Neural crest cell (in vitro differentiated cells): ENCODE measurements at regions not wholly inside any gene's neighbourhood (a gene's known extent, or its start where the extent isn't known, plus 50 kb on each side); places are given as distances from the start of the nearest gene placed in this dataset.

ENCODE experiments used
- DNase-seq: peaks from one replicate; pipeline ENCODE4 v3.0.0; 2021; ENCODE audit warnings: low read depth, mixed read lengths, low spot score
- H3K27ac Mint-ChIP-seq: one replicate; pipeline ENCODE4 v1.8.0; 2021; ENCODE audit warnings: mild to moderate bottlenecking, mixed read lengths; ENCODE audit not compliant: unreplicated experiment
- H3K27me3 Mint-ChIP-seq: 2 replicates; pipeline ENCODE4 v1.8.0; 2021; ENCODE audit warnings: low read depth, mild to moderate bottlenecking, mixed read lengths
- H3K36me3 Mint-ChIP-seq: 2 replicates; pipeline ENCODE4 v1.8.0; 2021; ENCODE audit warnings: low read depth, mild to moderate bottlenecking, mixed read lengths
- H3K4me1 Mint-ChIP-seq: 2 replicates; pipeline ENCODE4 v1.8.0; 2021; ENCODE audit warnings: mixed read lengths
- H3K4me3 Mint-ChIP-seq: one replicate; pipeline ENCODE4 v1.8.0; 2021; ENCODE audit warnings: mild to moderate bottlenecking, mixed read lengths
- H3K9me3 Mint-ChIP-seq: 2 replicates; pipeline ENCODE4 v1.8.0; 2021; ENCODE audit warnings: mixed read lengths
- TF ChIP-seq, protein P1 (sequence below): fragments of 200-600 bp; sonication (generic); conservative IDR thresholded peaks from 2 replicates; pipeline ENCODE4 v1.5.0; 2021; ENCODE audit warnings: antibody characterized with exemption, mild to moderate bottlenecking

- Mint-ChIP-seq H3K27ac (no peak overlapping the region), H3K4me3 (no peak overlapping the region), H3K9me3 (peaks cover 5% of the 10 kb centered on the region), H3K27me3 (no peaks in the 10 kb centered on the region), H3K36me3 (no peaks in the 10 kb centered on the region), H3K4me1 (no peaks in the 10 kb centered on the region)
- DNase-seq, result no peak
- TF ChIP-seq, protein P1, sequence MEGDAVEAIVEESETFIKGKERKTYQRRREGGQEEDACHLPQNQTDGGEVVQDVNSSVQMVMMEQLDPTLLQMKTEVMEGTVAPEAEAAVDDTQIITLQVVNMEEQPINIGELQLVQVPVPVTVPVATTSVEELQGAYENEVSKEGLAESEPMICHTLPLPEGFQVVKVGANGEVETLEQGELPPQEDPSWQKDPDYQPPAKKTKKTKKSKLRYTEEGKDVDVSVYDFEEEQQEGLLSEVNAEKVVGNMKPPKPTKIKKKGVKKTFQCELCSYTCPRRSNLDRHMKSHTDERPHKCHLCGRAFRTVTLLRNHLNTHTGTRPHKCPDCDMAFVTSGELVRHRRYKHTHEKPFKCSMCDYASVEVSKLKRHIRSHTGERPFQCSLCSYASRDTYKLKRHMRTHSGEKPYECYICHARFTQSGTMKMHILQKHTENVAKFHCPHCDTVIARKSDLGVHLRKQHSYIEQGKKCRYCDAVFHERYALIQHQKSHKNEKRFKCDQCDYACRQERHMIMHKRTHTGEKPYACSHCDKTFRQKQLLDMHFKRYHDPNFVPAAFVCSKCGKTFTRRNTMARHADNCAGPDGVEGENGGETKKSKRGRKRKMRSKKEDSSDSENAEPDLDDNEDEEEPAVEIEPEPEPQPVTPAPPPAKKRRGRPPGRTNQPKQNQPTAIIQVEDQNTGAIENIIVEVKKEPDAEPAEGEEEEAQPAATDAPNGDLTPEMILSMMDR, result no peak
Measured at GRCh38 chr21:22476726-22477646, 1478.8 kb downstream of the NCAM2 start.

DNA sequence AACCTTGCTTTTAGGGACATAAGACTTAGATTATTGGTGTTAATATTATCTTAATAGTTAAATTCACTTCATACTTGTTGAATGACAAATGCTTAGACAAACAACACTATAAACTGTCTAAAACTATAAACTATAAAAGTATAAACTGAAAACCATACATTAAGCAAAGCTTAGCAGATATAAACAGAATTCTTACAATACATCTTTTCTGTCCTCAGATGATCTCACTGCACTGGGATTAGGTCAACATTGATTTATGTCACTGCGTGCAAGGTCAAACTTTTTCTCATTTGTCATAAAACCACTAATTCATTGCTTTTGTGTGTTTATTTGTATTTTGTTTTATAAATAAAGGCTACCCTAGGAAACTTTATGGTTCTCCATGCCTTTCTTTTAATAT lies 1491.8 kb downstream of the NCAM2 start:
- Mint-ChIP-seq H3K4me3 (no peak overlapping the region), H3K27ac (no peak overlapping the region), H3K4me1 (no peaks in the 10 kb centered on the region), H3K9me3 (no peaks in the 10 kb centered on the region), H3K36me3 (no peaks in the 10 kb centered on the region), H3K27me3 (no peaks in the 10 kb centered on the region)
- no peak for DNase-seq
- TF ChIP-seq, protein P1, result no peak

DNA sequence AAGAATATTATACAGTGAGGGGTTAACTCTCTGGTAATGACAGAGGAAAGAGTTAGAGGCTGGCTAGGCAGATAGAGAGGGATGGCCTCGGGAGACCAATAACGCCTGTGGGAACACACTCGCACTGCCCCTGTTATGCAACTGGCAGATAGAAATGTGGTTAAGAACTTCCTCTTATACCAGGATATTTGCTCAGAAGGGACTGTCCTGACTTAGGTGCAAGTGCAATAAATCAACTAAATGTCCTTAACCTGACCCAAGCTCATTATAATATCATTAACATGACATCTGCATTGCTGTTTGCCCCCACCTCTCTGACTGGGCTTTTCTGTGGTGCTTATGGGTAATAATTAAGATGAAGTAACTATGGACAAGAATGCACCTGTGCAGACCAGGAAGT lies 1518.0 kb downstream of the NCAM2 start:
- Mint-ChIP-seq H3K4me3 (no peak overlapping the region), H3K27me3 (no peaks in the 10 kb centered on the region), H3K27ac (no peak overlapping the region), H3K4me1 (no peaks in the 10 kb centered on the region), H3K36me3 (no peaks in the 10 kb centered on the region), H3K9me3 (no peaks in the 10 kb centered on the region)
- DNase-seq, result no peak
- TF ChIP-seq, protein P1, result no peak

GRCh38 chr21:22535630-22536029 lies 1537.4 kb downstream of the NCAM2 start:
- no peak for DNase-seq
- Mint-ChIP-seq H3K27me3 (no peaks in the 10 kb centered on the region), H3K4me1 (no peaks in the 10 kb centered on the region), H3K36me3 (peaks cover 10% of the 10 kb centered on the region), H3K9me3 (peaks cover 26% of the 10 kb centered on the region), H3K27ac (no peak overlapping the region), H3K4me3 (no peak overlapping the region)
- TF ChIP-seq, protein P1, result no peak

DNA sequence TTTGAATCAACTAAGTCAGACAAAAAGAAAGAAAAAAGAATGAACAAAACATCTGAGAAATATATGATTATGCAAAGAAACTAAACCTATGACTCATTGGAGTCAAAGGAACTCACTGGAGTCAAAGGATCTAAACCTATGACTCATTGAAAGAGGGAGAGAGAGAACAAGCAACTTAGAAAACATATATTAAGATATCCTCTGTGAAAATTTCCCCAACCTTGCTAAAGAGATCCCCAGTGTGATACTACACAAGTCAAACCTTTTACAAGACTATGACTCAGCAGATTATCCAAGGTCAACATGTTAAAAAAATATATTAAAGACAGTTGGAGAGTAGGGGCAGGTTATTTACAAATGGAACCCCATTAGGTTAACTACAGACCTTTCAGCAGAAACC lies 1538.3 kb downstream of the NCAM2 start:
- DNase-seq, result no peak
- H3K4me3 Mint-ChIP-seq, result no peak overlapping the region
- no peak overlapping the region for H3K27ac Mint-ChIP-seq
- TF ChIP-seq, protein P1, result no peak
- H3K27me3 Mint-ChIP-seq, result no peaks in the 10 kb centered on the region
- peaks cover 10% of the 10 kb centered on the region for H3K36me3 Mint-ChIP-seq
- no peaks in the 10 kb centered on the region for H3K4me1 Mint-ChIP-seq
- peaks cover 31% of the 10 kb centered on the region for H3K9me3 Mint-ChIP-seq
